ENCODE measurements at regions not wholly inside any gene's neighbourhood (a gene's known extent, or its start where the extent isn't known, plus 50 kb on each side); places are given as distances from the start of the nearest gene placed in this dataset.

DNA sequence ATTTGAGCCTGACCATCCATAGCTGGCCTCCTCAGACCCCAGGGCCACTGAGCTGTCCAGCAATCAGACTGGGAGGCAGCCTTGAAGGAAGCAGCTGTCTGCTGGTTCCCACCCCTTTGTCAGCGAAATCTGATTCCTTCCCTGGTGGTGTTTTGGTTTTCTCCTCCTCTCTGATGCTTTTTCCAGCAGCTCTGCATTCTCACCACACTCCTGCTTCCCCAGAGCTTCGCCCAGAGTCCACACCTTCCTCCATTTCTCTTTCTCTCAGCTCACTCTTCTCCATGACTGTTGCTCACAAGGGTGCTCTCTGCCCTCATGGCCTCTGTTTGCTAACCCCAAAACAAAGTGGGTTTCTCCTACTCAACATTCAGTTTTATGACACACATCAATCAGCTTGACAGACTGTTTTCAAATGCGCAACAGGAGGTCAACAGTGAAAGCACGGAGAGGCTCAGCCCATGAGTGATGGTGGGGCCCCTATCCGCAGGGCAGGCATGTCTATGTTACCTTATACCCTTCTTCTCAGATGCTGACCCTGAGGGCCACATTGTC, 130.6 kb upstream of the MTNR1B start:
- TF ChIP-seq, protein P1, sequence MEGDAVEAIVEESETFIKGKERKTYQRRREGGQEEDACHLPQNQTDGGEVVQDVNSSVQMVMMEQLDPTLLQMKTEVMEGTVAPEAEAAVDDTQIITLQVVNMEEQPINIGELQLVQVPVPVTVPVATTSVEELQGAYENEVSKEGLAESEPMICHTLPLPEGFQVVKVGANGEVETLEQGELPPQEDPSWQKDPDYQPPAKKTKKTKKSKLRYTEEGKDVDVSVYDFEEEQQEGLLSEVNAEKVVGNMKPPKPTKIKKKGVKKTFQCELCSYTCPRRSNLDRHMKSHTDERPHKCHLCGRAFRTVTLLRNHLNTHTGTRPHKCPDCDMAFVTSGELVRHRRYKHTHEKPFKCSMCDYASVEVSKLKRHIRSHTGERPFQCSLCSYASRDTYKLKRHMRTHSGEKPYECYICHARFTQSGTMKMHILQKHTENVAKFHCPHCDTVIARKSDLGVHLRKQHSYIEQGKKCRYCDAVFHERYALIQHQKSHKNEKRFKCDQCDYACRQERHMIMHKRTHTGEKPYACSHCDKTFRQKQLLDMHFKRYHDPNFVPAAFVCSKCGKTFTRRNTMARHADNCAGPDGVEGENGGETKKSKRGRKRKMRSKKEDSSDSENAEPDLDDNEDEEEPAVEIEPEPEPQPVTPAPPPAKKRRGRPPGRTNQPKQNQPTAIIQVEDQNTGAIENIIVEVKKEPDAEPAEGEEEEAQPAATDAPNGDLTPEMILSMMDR (IDR thresholded peaks at IDR 0.05) = no peak
- TF ChIP-seq POLR2A (IDR thresholded peaks at IDR 0.05) = no peak
